Stimulated activated CD4-positive, alpha-beta T cell treated with anti-CD3 and anti-CD28 coated beads, Interleukin-15, amount 100 ng/mL, for 24 hours (primary cell): ENCODE measurements at regions not wholly inside any gene's neighbourhood (a gene's known extent, or its start where the extent isn't known, plus 50 kb on each side); places are given as distances from the start of the nearest gene placed in this dataset.

Experiments
- DNase-seq: peaks from one replicate; pipeline ENCODE4 v3.0.0-alpha.2; 2020

DNA sequence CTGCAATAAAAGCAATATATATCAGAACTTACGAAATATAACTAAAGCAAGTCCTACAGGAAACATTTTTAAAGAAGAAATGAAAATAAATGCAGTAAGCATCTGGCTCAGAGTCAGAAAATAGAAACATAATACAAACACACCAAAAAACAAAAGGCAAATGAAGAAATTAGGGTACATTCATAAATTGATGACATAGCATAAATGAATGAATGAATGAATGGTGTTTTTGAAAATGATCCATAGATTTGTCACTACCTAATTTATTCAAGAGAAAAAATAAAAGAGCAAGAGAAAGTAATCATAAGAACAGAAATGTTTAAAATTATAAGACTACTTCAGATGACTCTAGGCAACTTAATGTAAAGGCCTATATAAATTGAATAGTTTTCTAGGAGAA is 226.1 kb upstream of the CDH20 start:
- no peak for DNase-seq

DNA sequence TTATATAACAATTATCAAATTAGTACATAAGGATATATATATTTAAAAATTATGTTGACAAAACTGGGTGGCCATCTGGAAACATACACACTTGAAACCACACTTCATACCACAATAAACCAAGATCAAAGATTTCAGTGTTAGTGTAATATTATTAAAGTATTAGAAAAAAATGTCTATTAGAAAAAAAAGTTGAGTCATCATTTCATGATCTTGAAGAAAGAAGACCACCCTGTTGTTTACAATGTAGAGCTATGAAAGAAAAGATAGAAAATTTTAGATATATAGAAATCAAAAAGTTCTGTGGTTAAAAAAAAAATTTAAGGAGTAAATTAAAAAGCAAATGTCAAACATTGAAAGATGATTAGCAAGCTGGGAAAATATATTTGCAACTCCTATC is 224.5 kb upstream of the CDH20 start:
- DNase-seq, result no peak

DNA sequence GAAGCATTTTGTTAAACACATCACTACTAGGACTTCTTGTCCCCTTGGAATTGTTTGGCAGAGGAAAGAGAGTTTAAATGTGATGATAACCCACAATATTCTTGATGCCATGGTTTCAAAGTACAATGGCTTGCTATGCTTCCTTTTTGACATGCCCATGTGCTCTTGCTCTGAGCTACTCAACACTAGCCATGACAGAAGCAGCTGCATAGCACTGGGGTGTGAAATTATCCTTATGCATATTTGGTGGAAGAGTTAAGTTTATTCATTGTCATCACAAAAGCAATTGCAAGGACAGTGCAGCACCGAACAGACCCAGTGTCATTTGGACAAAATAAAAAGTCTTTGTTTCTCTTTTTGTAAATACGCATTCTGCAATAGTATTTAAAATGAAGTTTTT is 209.9 kb upstream of the CDH20 start:
- no peak for DNase-seq

DNA sequence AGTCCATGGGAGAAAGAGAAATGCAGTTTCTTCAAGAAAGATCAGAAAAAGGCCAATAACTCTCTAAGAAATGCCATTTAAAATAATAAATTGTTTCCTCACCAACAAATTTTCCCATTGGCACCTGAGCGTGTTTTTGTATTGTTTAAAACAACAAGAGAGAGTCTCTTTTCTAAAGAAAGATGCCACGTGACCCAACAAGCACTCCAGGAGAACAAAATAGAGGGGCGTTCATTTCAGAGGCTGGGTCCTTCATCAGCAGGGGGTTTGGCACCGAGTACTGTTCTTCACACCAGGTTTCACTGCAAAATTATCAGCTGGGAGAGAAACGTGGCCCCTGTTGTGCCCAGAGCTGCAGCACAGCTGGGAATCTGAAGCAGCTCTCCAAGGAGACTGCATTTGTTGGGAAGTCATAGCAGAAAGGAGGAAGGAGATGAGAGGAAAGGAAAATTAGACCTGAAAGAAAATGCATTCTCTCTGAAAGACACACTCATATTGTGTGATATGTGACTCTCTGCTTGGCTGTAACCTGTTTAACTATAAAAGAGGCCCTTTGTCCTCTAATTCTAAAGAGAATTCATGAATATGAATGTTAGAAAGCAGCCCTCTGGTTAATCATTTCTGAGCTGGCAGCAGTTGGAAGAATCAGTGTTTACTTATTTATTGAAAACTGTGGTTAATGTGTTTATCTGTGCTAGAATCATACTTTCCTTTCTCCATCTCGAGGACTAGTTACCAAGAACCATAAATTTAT is 205.3 kb upstream of the CDH20 start:
- no peak for DNase-seq

DNA sequence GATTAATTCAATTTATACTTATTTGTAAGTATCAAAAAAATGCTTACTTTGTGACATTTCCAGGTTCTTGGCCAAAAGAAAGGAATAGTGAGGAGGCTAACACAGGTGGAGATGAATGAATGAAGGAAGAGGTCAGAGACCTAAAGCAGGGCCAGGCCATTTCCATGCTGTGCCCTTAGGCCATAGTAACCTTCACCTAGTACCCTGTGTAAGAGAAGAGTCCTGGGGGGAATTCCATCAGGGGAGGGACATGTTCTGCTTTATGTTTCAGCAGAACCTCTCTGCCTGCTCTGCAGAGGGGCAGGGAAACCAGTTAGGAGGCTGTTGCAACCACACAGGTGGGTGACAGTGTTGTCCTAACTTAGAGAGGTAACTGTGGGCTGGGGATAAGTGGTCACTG is 204.2 kb upstream of the CDH20 start:
- DNase-seq, result no peak

DNA sequence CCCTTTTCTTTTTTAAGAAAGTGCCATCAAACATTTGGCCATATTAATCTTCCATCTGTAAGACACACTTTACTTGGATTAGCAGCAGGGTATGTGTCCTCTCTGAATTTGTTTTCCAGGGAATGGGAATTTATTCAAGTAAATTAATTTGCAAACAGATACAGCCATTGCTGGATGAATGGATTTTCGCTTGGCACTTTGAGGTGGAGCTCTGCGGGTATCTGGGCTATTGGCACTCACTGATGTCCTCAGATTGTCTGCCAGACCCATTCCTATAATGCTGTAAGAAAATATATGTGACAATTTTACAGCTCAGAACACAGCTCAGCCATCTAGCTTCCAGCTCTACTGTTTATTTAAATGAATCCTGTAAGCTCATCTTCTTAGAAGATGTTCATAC is 201.2 kb upstream of the CDH20 start:
- DNase-seq, result no peak

DNA sequence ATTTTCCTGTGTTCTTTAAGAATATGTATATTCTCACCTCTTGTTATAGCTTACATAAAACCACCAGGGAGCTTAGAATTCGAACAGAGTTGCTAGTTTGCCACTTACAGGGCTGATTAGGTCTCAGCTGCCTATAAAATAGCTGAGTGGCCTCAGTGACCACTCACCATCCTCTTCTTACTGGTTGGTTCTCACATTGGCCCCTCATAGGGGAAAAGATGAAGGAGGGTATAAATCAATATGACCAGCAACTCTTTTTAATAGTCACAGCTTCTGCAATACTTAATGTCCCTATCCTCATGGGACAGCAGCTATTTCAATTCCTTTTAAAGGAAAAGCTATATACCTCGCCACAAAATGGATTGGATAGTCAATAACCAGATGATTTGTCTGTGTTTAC is 199.4 kb upstream of the CDH20 start:
- no peak for DNase-seq

DNA sequence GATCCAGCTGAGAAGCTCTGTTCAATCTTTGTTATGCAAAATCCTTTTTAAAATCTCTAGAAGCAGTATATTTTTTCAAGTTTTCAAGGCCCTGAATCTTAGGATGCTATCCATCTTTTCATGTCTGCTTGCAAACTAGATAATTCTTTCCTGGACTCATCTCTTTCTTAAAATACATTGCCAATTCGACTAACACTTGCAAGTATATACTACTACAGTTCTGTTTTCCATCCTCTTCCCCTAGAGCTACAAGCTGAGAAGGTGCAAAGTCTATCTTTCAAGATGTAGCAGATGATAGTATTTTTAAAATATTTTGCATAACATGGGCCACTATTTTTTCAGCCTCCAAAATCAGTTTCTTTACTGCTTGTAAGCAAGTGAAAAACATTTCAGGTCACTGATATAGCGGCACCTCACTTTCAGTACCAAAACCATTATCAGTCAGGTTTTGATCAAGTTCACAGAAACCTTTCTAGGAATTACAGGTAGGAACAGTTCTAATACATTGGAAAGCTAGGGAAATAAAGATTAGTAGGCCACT is 196.4 kb upstream of the CDH20 start:
- no peak for DNase-seq

DNA sequence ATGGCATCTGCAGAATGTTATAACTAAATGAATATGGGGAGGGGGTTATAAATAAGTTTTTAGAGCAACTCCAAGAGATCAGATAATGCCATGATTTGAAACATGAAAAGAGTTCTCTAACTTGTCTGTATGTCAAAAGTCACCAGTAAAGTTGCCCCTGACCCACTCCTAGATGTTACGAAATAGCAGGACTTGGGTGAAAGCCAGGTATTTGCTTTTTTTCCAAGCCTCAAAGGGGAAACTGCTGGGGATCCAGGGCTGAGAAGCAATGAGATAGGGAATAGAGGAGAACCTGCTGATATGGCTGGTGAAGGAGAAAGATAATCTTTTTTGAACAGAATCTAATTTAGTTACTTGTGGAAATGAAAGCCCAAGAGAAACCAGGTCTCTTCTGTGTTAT is 191.5 kb upstream of the CDH20 start:
- DNase-seq, result no peak

DNA sequence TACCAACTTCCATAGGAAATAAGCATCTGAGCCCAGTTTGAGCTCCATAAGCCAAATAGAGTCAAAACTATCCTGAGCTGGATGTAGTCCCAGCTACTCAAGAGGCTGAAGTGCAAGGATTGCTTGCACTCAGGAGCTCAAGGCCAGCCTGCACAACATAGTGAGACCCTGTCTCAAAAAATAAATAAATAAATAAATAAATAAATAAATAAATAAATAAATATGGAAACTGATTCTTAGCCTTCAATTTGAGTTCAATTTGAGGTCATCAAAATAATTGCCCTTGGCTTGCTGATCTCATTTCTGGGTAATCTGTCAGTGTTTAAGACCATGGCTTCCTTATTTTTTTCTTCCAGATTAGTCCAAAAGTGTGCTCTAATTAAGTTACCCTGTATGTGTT is 184.9 kb upstream of the CDH20 start:
- no peak for DNase-seq

DNA sequence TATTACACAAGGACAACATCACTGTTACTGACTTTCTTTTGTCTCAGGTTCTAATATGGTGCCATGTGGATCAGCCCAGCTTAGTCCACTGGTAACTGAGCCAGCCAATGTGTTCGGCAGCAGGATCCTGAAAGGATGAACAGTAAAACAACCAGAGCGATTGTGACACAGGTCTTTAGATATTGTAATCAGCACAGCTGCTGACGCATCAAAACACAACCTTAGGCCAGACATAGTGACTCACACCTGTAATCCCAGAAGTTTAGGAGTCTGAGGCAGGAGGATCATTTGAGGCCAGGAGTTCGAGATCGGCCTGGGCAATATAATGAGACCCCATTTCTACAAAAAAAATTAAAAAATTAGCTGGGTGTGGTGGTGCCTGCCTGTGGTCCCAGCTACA is 183.4 kb upstream of the CDH20 start:
- DNase-seq, result no peak

DNA sequence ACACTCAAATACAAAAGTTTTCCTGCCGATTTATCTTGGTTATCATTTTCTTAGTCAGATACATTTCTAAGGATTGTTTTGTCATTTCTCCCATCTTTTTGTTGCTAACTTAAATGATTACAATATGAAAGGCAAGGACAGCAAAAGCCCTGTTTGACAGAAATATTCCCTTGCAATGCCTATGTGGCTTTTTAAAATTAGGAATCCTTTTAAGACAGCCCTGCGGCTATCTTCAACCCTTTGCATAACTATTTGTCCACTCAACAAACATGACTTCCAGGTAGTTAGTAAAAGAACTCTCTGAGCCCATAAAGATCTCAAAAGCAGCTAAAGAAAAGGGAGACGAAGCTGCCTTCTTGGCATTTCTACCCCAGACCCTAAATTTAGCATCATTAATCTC is 179.7 kb upstream of the CDH20 start:
- DNase-seq, result no peak

DNA sequence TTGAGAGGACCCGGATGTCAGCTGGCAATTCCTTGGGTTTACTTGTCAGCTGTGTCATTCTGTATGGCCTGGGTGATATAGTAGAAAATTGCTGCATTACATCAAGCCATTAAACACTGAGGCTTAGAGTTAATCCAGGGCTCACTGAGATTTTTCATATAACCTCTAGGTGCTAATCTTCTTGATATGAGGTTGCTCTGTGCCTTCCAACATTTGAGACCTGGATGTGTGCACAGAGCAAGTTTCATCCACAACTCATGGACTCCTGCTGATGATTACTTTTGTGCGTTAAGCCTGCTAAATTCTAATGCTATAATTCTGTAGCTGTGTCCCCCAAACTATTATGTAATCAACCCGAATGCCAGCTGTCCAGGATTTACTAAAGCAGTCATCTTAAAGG is 178.4 kb upstream of the CDH20 start:
- no peak for DNase-seq

DNA sequence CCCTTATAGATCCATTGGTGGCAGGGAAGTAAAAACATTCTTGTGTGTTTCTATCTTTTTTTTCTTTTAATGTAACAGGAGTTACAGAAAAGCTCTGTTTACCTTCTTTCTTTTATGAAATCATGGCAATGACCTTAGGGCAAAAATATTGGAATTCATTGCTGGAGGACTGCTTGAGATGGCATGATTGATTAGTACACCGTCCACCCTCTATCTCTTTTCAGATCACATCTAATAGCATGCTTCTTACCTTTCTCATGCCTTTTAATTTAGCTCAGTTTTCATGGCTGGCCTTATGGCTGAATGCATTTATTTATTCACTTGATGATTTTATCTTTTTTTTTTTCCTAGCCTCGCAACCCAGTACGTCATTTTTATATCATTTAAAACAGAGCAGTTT is 177.6 kb upstream of the CDH20 start:
- DNase-seq, result no peak

DNA sequence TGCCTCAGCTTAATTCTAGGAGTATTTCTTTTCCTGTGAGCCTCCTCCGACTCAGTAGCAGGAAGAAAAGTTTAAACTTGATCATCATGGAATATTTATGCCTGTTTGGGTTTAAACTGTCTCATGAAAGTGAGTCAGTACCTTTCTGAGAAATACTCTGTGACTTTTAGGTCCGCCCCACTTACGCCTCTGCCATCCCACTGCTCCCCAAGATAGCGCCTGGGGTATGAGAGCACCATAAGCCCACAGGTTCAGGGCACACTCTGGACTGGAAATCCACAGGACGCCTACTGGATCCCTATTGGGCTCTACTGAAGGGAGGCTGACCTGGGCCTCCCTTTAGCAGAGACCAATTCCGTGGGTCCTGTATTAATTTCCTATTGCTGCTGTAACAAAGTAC is 175.8 kb upstream of the CDH20 start:
- DNase-seq, result no peak

DNA sequence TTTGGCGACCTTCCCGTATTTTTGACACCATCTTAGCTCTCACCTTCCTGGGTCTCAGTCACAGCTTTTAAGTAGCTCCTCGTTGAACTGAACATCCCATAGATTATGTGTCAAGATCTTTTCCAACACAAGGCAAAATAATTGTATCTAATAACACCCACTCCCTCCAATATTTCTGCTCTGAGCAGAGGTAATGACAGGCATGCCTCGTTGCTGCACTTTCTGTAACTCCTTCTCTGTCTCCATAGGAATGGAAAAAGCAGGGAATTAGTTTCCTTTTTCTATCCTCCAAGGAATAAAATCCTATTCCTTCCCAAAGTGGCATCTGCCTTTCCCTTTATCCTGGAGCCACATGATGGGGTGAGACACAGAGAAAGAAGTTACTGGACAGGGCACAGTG is 174.0 kb upstream of the CDH20 start:
- no peak for DNase-seq

DNA sequence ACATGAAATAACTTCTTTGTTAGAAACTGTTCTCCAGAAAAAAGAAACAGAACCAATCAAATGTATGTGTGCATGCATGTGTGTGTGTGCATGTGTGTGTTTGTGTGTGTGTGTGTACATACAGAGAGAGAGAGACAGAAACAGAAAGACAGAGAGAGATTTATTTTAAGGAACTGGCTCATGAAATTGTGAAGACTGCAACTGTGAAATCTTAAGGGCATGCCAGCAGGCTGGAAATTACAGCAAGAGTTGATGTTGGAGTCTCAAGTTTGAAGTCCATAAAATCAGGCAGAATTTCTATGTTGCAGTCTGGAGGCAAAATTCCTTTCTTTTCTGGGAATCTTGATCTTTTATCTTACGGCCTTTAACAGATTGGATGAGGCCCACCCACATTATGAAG is 168.9 kb upstream of the CDH20 start:
- DNase-seq, result no peak

DNA sequence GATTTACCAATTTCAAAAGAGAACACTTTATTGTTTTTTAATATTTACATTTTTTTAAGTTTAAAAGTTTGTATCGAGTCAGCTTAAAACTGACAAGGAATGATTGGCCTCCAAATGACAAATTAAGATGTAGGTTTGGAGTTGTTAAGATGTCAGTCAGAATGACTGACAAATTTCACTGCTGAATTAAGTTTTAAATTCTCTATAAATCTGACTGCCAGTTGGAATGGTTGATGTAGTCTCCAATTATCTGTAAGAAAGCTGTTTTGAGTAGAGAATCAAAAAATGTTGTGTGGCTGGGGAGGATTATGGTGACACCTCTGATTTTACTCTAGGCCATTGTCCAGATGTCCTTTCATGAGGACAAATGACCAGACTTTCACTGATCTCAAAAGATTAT is 165.3 kb upstream of the CDH20 start:
- no peak for DNase-seq

DNA sequence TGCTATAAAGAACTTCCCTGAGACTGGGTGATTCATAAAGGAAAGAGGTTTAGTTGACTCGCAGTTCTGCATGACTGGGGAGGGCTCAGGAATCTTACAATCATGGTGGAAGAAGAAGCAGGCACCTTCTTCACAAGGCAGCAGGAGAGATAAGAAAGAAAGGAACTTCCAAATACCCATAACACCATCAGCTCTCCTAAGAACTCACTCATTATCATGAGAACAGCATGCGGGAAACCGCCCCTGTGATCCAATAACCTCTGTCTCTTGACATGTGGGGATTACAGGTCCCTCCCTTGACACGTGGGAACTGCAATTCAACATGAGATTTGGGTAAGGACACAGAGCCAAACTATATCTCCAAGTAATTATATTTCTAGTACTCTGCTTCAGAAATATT is 163.8 kb upstream of the CDH20 start:
- DNase-seq, result no peak

DNA sequence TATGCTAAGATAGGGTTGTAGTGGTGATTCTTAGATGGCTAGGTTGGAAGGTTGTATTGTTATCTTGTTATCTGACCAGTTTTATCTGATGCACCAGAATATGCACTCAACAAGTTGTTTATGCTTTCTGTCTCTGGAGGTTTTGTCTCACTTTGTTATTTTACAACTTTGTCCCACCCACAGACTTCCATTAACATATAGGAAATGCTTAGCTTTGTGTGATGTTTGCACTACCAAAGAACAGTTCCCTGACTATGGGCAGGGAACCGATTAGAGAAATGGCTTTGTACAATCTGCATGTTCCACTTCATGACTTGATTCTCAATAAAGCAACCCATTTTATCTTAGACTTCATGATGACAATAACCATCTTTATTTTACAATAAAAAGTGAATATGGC is 160.6 kb upstream of the CDH20 start:
- DNase-seq, result no peak

DNA sequence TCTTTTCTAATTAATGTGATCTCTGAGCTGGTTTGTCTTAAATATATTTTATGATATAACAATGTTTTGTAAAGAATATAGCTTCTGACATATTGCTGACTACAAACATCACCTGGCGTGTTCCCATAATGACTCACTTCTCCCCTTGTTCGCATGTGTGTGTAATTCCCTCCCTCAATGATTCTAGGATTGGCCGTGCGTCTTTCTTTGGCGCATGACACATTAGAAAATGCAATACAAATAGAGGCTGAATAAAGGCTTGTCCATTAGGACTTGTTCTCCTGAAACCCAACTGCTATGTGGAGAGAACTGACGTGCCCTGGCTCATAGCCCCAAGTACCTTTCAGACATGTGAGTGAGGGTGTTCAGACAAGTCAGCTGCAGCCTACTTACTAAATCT is 159.7 kb upstream of the CDH20 start:
- DNase-seq, result no peak

DNA sequence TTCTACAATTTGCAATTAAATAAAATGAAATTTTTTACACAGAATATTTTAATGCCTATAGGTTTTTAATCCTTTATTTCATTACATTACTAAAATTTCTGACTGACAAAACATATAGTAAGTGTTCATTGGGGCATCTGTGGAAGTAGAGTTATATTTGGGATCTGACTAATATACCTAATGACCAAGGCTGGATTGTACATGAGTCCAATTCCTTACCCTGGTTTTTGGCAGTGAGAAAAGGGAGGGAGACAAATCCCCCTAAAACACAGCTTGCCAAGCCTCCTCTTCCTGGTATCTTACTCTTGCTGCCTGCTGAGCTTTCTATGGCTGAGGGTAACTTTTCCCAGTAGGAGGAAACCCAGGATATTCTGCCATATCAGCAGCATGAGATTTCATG is 149.4 kb upstream of the CDH20 start:
- no peak for DNase-seq

DNA sequence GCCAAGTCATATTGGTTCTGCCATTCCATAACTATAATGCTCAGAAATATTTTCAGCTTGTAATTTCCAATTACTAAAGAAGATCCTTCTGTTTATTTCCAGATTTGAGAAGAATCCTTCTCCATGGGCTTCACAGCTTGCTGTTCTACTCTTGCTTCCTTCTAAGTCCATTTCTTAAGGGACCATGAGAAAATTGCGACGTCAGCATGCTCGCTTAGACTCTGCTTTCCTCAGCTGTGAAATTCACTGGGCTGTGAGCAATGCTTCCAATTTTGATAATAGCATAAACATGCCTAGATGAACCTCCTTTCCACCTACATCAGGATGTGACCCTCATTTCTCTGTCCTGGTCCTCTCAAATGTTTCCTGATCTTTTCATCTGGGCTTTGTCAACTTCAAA is 145.3 kb upstream of the CDH20 start:
- no peak for DNase-seq

DNA sequence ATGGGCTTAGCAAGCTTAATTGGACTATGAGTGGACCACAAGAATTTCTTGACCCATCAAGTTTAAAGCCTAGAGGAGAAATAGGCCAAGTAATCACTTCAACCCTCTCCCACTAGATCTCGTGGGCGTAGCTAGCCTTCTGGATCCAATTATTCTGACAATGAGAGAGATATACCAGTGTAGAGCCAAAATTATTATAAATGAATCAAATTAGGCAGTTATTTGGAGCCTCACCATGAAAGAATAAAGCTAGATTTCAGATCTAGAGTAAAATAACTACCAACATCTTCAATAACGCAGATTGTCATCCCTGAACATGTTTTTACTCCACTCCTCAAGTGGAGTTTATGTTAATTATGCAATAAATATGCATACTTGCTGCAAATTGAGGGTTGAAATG is 143.9 kb upstream of the CDH20 start:
- no peak for DNase-seq

DNA sequence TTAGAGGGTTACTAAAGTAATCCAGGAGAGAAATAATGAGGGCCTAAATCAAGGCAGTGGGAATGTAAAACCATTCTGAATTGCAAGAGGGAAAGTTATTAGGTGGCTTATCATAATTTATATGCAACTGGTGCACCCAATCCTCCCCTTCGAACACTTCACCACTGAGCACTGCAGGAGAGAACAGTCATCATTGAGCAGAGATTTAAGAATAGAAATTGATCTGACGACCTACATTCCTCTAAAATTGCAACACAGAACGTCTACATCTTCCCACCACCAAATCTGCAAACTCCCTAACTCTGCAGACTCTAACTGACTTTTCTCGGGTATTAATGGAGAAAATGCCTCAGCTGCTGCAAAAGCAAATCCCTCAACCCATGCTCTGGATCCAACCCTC is 138.5 kb upstream of the CDH20 start:
- DNase-seq, result no peak

DNA sequence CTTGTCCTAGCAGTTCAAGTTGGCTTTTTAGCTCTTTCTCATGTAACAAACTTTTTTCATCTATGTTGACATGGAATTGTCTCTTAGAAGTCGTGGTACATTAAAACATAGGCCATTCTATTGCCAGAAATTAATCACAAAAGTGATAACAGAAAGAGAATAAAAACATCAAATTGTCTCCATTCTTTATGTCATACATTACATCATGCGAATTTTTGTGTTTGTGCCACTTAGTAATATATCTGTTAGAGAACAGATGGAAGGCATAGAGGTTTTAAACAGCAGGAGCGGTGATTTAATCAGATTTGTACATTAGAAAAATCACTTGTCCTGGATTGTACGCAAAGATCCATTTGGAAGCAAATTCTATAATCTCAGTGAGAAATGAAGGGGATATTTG is 136.5 kb upstream of the CDH20 start:
- DNase-seq, result no peak
